ENCODE measurements at regions not wholly inside any gene's neighbourhood (a gene's known extent, or its start where the extent isn't known, plus 50 kb on each side); places are given as distances from the start of the nearest gene placed in this dataset.

GRCh38 chr5:4405614-4406219 lies 734.4 kb upstream of the ADAMTS16 start:
- H3K56ac ChIP-seq (ENCODE audit: low read length) = no peak overlapping the region
- no peak overlapping the region for H2BK15ac ChIP-seq (replicated peaks; ENCODE audit: low read depth)
- no peaks in the 10 kb centered on the region for H3K79me2 ChIP-seq (ENCODE audit: control insufficient read depth, insufficient read depth, low read length)
- no peak overlapping the region for H3K27ac ChIP-seq (ENCODE audit: low read depth, low read length)
- H3K4me2 ChIP-seq (ENCODE audit: low read length) = no peak overlapping the region
- no peak overlapping the region for H2AK5ac ChIP-seq (ENCODE audit: low read length)
- no peak overlapping the region for H2BK120ac ChIP-seq (ENCODE audit: low read depth, low read length)
- H3K23ac ChIP-seq (ENCODE audit: low read length) = no peak overlapping the region
- WGBS (ENCODE audit: extremely low coverage, insufficient coverage, low lambda C conversion rate) = 100% methylated on average over 2 of the region's 7 CpGs
- H2BK5ac ChIP-seq (ENCODE audit: low read length) = no peak overlapping the region
- H3K27me3 ChIP-seq (ENCODE audit: insufficient read depth, low read length, poor library complexity) = no peaks in the 10 kb centered on the region
- no peak overlapping the region for H3K4ac ChIP-seq (ENCODE audit: low read depth, low read length)
- no peak for DNase-seq
- no peaks in the 10 kb centered on the region for H3K79me1 ChIP-seq (ENCODE audit: low read length)
- no peak overlapping the region for H3K4me3 ChIP-seq (ENCODE audit: low read length)
- H4K8ac ChIP-seq (ENCODE audit: low read depth, low read length) = no peak overlapping the region
- H3K36me3 ChIP-seq (ENCODE audit: control insufficient read depth, insufficient read depth, low read length) = no peaks in the 10 kb centered on the region
- H4K5ac ChIP-seq (ENCODE audit: low read length) = no peak overlapping the region
- no peaks in the 10 kb centered on the region for H3K4me1 ChIP-seq (ENCODE audit: control insufficient read depth, low read depth, low read length)
- no peak overlapping the region for H3K9ac ChIP-seq (ENCODE audit: low read length)
- no peak overlapping the region for H3K18ac ChIP-seq (ENCODE audit: low read length)

GRCh38 chr5:4410151-4410550 lies 730.0 kb upstream of the ADAMTS16 start:
- Histone ChIP-seq H3K23ac (ENCODE audit: low read length) (no peak overlapping the region), H2AK5ac (ENCODE audit: low read length) (no peak overlapping the region), H4K8ac (ENCODE audit: low read depth, low read length) (no peak overlapping the region), H3K18ac (ENCODE audit: low read length) (no peak overlapping the region), H3K79me2 (ENCODE audit: control insufficient read depth, insufficient read depth, low read length) (no peaks in the 10 kb centered on the region), H2BK120ac (ENCODE audit: low read depth, low read length) (no peak overlapping the region), H2BK5ac (ENCODE audit: low read length) (no peak overlapping the region), H3K4me2 (ENCODE audit: low read length) (no peak overlapping the region), H3K9ac (ENCODE audit: low read length) (no peak overlapping the region), H4K5ac (ENCODE audit: low read length) (no peak overlapping the region), H3K79me1 (ENCODE audit: low read length) (no peaks in the 10 kb centered on the region), H3K27me3 (ENCODE audit: insufficient read depth, low read length, poor library complexity) (no peaks in the 10 kb centered on the region), H3K4ac (ENCODE audit: low read depth, low read length) (no peak overlapping the region), H2BK15ac (replicated peaks; ENCODE audit: low read depth) (no peak overlapping the region), H3K56ac (ENCODE audit: low read length) (no peak overlapping the region), H3K27ac (ENCODE audit: low read depth, low read length) (no peak overlapping the region), H3K4me1 (ENCODE audit: control insufficient read depth, low read depth, low read length) (no peaks in the 10 kb centered on the region), H3K4me3 (ENCODE audit: low read length) (no peak overlapping the region), H3K36me3 (ENCODE audit: control insufficient read depth, insufficient read depth, low read length) (no peaks in the 10 kb centered on the region)
- DNase-seq = no peak
- no CpG with 5 or more reads among the region's 5 CpGs for WGBS (ENCODE audit: extremely low coverage, insufficient coverage, low lambda C conversion rate)

GRCh38 chr5:4411664-4412063 lies 728.5 kb upstream of the ADAMTS16 start:
- no peak overlapping the region for H3K4ac ChIP-seq (ENCODE audit: low read depth, low read length)
- H2BK5ac ChIP-seq (ENCODE audit: low read length) = no peak overlapping the region
- no peak overlapping the region for H4K8ac ChIP-seq (ENCODE audit: low read depth, low read length)
- no peak overlapping the region for H3K9ac ChIP-seq (ENCODE audit: low read length)
- H3K4me2 ChIP-seq (ENCODE audit: low read length) = no peak overlapping the region
- H3K36me3 ChIP-seq (ENCODE audit: control insufficient read depth, insufficient read depth, low read length) = no peaks in the 10 kb centered on the region
- peak; percentile 54 for DNase-seq
- no peak overlapping the region for H2BK15ac ChIP-seq (replicated peaks; ENCODE audit: low read depth)
- no peak overlapping the region for H2BK120ac ChIP-seq (ENCODE audit: low read depth, low read length)
- H2AK5ac ChIP-seq (ENCODE audit: low read length) = no peak overlapping the region
- H3K4me3 ChIP-seq (ENCODE audit: low read length) = no peak overlapping the region
- no peak overlapping the region for H3K23ac ChIP-seq (ENCODE audit: low read length)
- no peaks in the 10 kb centered on the region for H3K4me1 ChIP-seq (ENCODE audit: control insufficient read depth, low read depth, low read length)
- no CpG with 5 or more reads among the region's 8 CpGs for WGBS (ENCODE audit: extremely low coverage, insufficient coverage, low lambda C conversion rate)
- no peak overlapping the region for H3K27ac ChIP-seq (ENCODE audit: low read depth, low read length)
- no peaks in the 10 kb centered on the region for H3K79me1 ChIP-seq (ENCODE audit: low read length)
- H4K5ac ChIP-seq (ENCODE audit: low read length) = no peak overlapping the region
- no peak overlapping the region for H3K18ac ChIP-seq (ENCODE audit: low read length)
- H3K56ac ChIP-seq (ENCODE audit: low read length) = no peak overlapping the region
- H3K79me2 ChIP-seq (ENCODE audit: control insufficient read depth, insufficient read depth, low read length) = no peaks in the 10 kb centered on the region
- H3K27me3 ChIP-seq (ENCODE audit: insufficient read depth, low read length, poor library complexity) = no peaks in the 10 kb centered on the region

GRCh38 chr5:4413996-4414395 lies 726.1 kb upstream of the ADAMTS16 start:
- H3K18ac ChIP-seq (ENCODE audit: low read length) = no peak overlapping the region
- no CpG with 5 or more reads among the region's 8 CpGs for WGBS (ENCODE audit: extremely low coverage, insufficient coverage, low lambda C conversion rate)
- no peak overlapping the region for H3K4me2 ChIP-seq (ENCODE audit: low read length)
- H4K5ac ChIP-seq (ENCODE audit: low read length) = no peak overlapping the region
- H3K4me1 ChIP-seq (ENCODE audit: control insufficient read depth, low read depth, low read length) = no peaks in the 10 kb centered on the region
- DNase-seq = peak; percentile 53
- H3K27ac ChIP-seq (ENCODE audit: low read depth, low read length) = no peak overlapping the region
- H3K9ac ChIP-seq (ENCODE audit: low read length) = no peak overlapping the region
- no peaks in the 10 kb centered on the region for H3K79me1 ChIP-seq (ENCODE audit: low read length)
- H3K4me3 ChIP-seq (ENCODE audit: low read length) = no peak overlapping the region
- H3K56ac ChIP-seq (ENCODE audit: low read length) = no peak overlapping the region
- no peak overlapping the region for H2BK120ac ChIP-seq (ENCODE audit: low read depth, low read length)
- H3K27me3 ChIP-seq (ENCODE audit: insufficient read depth, low read length, poor library complexity) = no peaks in the 10 kb centered on the region
- H3K23ac ChIP-seq (ENCODE audit: low read length) = no peak overlapping the region
- H3K4ac ChIP-seq (ENCODE audit: low read depth, low read length) = no peak overlapping the region
- no peak overlapping the region for H2BK5ac ChIP-seq (ENCODE audit: low read length)
- no peaks in the 10 kb centered on the region for H3K36me3 ChIP-seq (ENCODE audit: control insufficient read depth, insufficient read depth, low read length)
- H4K8ac ChIP-seq (ENCODE audit: low read depth, low read length) = no peak overlapping the region
- H2BK15ac ChIP-seq (replicated peaks; ENCODE audit: low read depth) = no peak overlapping the region
- H2AK5ac ChIP-seq (ENCODE audit: low read length) = no peak overlapping the region
- H3K79me2 ChIP-seq (ENCODE audit: control insufficient read depth, insufficient read depth, low read length) = no peaks in the 10 kb centered on the region

GRCh38 chr5:4418084-4418483 lies 722.0 kb upstream of the ADAMTS16 start:
- DNase-seq = no peak
- Histone ChIP-seq H3K4ac (ENCODE audit: low read depth, low read length) (no peak overlapping the region), H3K4me2 (ENCODE audit: low read length) (no peak overlapping the region), H4K8ac (ENCODE audit: low read depth, low read length) (no peak overlapping the region), H3K4me3 (ENCODE audit: low read length) (no peak overlapping the region), H2AK5ac (ENCODE audit: low read length) (no peak overlapping the region), H3K79me2 (ENCODE audit: control insufficient read depth, insufficient read depth, low read length) (no peaks in the 10 kb centered on the region), H3K27me3 (ENCODE audit: insufficient read depth, low read length, poor library complexity) (no peaks in the 10 kb centered on the region), H3K18ac (ENCODE audit: low read length) (no peak overlapping the region), H2BK15ac (replicated peaks; ENCODE audit: low read depth) (no peak overlapping the region), H3K23ac (ENCODE audit: low read length) (no peak overlapping the region), H4K5ac (ENCODE audit: low read length) (no peak overlapping the region), H3K4me1 (ENCODE audit: control insufficient read depth, low read depth, low read length) (no peaks in the 10 kb centered on the region), H2BK120ac (ENCODE audit: low read depth, low read length) (no peak overlapping the region), H3K79me1 (ENCODE audit: low read length) (no peaks in the 10 kb centered on the region), H3K9ac (ENCODE audit: low read length) (no peak overlapping the region), H3K56ac (ENCODE audit: low read length) (no peak overlapping the region), H3K27ac (ENCODE audit: low read depth, low read length) (no peak overlapping the region), H3K36me3 (ENCODE audit: control insufficient read depth, insufficient read depth, low read length) (no peaks in the 10 kb centered on the region), H2BK5ac (ENCODE audit: low read length) (no peak overlapping the region)
- no CpG with 5 or more reads among the region's 2 CpGs for WGBS (ENCODE audit: extremely low coverage, insufficient coverage, low lambda C conversion rate)

- Histone ChIP-seq H3K79me2 (ENCODE audit: control insufficient read depth, insufficient read depth, low read length) (no peaks in the 10 kb centered on the region), H3K18ac (ENCODE audit: low read length) (no peak overlapping the region), H3K23ac (ENCODE audit: low read length) (no peak overlapping the region), H3K4ac (ENCODE audit: low read depth, low read length) (no peak overlapping the region), H4K8ac (ENCODE audit: low read depth, low read length) (no peak overlapping the region), H3K27ac (ENCODE audit: low read depth, low read length) (no peak overlapping the region), H4K5ac (ENCODE audit: low read length) (no peak overlapping the region), H2BK120ac (ENCODE audit: low read depth, low read length) (no peak overlapping the region), H2BK15ac (replicated peaks; ENCODE audit: low read depth) (no peak overlapping the region), H3K27me3 (ENCODE audit: insufficient read depth, low read length, poor library complexity) (no peaks in the 10 kb centered on the region), H3K36me3 (ENCODE audit: control insufficient read depth, insufficient read depth, low read length) (no peaks in the 10 kb centered on the region), H2AK5ac (ENCODE audit: low read length) (no peak overlapping the region), H3K56ac (ENCODE audit: low read length) (no peak overlapping the region), H2BK5ac (ENCODE audit: low read length) (no peak overlapping the region), H3K4me1 (ENCODE audit: control insufficient read depth, low read depth, low read length) (no peaks in the 10 kb centered on the region), H3K9ac (ENCODE audit: low read length) (no peak overlapping the region), H3K4me2 (ENCODE audit: low read length) (no peak overlapping the region), H3K79me1 (ENCODE audit: low read length) (no peaks in the 10 kb centered on the region), H3K4me3 (ENCODE audit: low read length) (no peak overlapping the region)
- WGBS (ENCODE audit: extremely low coverage, insufficient coverage, low lambda C conversion rate) = no CpG with 5 or more reads among the region's 8 CpGs
- no peak for DNase-seq
Measured at GRCh38 chr5:4419281-4419680, 720.8 kb upstream of the ADAMTS16 start.
